ENCODE measurements at regions not wholly inside any gene's neighbourhood (a gene's known extent, or its start where the extent isn't known, plus 50 kb on each side); places are given as distances from the start of the nearest gene placed in this dataset.
A peak's percentile ranks its signal among the peaks of the same experiment; 100 is the strongest.

DNA sequence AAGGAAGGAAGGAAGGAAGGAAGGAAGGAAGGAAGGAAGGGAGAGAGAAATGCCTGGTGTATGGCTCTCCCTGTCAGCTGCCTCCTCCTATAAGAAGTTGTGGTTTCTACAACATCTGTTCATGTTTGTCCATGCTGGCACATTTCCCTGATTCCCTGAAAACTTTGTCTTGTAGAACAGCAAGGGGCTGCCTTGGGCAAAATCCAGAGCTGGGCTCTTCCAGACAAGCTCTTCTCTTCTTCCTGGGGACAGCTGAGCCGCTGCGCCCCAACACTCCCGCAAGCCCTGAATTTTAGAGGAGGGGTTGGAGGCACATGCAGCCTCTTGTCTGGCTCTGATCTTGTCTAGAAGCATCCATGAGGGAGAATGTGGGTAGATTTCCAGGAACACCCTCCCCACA lies 282.0 kb upstream of the ADARB2 start:
- DNase-seq (ENCODE audit: low spot score), result no peak

DNA sequence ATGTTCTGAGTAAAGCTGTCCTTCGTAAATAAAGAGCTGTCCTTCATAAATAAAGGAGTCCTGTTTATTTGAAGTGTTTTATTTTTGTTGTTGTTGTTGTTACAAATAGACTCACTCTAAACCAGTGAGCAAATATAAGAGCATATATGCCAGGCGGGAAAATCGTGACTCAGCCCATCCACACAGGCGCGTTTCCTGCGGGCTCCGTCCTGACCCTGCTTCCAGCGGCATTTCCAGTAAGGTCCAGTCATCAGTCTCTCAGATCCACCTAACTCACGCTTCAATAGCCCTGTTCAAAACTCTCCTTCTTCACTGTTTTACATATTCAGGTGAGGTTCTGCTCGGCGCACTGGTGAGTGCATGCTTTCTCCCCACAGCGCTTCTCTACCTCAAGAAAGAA lies 277.2 kb upstream of the ADARB2 start:
- no peak for DNase-seq (ENCODE audit: low spot score)

DNA sequence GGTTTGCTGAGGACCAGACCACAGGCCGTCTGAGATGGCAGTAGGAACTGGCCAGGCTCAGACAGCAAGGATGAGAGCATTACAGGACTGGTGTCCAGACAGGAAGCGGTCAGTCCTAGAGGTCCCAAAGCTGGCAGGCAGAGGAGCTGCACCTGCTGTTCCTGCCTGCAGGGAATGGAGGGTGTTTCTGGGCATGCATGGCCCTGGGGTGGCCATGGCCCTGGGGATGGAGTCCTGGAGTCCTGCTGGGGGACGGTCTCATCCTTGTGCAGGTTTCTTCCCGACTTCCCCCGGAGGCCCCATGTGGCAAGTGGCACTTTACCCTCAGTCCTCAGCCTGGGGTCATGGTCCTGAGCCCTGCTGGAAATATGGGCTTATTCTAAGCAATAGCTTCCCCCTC lies 274.9 kb upstream of the ADARB2 start:
- no peak for DNase-seq (ENCODE audit: low spot score)

DNA sequence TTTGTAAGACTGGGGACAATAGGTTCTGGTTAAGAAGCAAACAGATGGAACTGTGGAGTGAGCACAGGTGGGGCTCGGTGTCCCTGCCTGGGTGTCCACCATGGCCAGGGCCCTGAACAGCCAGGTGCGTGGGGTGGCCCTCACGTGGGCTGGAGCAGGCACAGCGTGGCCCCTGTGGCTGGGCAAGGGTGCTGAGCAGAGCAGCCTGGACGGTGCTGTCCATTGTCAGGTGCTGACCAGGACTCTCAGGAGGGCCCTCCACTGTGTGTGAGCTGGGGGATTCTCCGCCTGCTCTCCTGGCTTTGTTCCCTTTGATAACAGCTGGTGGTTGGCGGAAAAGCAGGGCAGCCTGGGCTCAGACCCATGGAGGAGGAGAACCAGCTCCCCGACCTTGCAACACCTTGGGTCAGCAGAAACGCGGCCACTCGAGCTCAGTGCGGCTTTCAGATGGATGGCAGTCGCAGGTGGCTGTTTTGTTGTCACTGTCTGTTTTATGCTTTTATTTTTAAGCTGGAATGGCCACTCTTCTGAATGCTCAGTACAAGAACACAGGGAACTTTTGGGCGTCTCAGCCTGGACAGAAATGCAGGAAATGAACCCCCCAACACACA lies 273.9 kb upstream of the ADARB2 start:
- DNase-seq (ENCODE audit: low spot score), result peak; percentile 2

DNA sequence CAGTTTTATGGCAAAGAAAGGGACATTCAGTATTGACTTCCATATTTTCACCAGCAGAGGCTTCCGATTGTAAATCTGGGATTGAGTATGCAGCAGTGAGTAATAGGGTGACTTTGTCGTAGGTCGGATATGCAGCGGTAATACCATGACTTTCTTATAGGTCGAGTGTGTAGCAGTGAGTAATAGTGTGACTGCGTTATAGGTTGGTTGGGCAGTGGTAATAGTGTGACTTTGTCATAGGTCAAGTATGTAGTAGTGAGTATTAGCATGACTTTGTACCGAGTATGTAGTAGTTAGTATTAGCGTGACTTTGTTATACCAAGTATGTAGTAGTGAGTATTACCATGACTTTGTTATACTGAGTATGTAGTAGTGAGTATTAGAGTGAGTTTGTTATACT lies 268.2 kb upstream of the ADARB2 start:
- no peak for DNase-seq (ENCODE audit: low spot score)

DNA sequence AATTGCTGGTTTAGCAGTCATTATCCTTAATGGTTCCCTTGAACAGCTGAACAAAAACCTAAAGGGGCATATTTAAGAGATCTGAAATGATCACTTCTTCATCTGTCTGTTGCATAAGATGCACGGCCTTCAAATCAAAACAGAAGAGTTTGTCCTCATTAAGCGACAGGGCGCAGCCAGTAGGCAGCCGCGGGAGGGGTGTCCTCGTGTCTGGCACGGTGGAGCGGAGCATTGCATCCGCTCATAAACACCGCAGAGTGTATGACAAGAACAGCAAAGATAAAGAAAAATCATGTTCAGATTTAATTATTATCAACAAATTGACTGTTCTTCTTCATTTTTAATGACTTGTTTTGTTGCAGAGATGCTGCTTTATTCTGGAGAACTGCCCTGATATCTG lies 255.6 kb upstream of the ADARB2 start:
- no peak for DNase-seq (ENCODE audit: low spot score)

DNA sequence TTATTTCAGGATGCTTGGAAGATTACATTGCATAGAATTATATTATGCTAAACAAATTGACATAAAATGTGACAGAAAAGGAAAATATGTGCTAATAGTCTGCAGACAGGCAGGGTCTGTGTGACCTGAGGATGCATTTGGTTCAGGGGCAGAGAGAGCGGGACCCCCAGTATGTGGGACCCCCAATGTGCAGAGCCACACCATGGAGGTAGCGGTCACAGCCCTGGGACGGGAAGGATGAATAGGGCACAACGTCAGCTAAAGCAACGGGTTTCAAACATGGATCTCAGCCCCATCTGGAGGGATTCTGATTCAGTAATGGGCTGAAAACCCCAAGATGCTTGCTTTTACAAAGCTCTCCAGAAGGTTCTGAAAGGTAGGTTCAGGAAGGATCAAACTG lies 251.8 kb upstream of the ADARB2 start:
- DNase-seq (ENCODE audit: low spot score), result no peak

DNA sequence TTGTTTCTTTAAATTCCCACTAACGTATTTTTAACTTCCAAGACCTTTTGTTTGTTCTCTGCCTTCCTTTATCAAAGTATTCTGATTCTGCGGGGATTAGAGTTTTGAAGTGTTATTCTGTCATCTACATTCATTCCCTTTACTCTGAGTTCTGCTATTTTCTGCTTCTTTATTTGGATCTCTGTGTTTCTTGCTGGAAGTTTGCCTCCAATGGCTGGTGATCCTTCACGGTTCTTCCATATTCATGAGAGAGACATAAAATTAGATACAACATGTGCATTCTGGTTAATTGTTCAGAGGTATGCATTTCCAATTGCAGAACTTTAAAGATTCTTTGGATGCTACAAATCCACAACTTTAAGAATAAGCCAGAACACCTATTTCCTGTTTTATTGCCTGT lies 244.7 kb upstream of the ADARB2 start:
- no peak for DNase-seq (ENCODE audit: low spot score)

DNA sequence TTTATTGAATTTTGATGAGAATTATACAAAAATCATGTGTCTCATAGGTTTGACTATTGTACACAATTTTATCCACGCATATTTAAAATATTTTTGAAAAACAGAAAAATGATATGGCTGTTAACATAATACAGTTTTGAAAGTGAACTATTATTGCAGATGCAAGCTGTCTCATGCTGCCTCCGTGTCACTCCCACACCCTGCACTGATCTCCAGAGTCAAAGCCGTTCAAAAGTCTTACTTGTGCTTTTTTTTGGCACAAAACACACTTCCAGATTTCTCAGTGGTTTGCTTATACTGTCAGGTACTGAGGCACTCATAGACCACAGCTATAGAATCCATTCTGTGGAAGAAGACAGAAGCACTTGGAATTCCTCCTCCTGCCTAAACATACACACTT lies 243.1 kb upstream of the ADARB2 start:
- DNase-seq (ENCODE audit: low spot score), result no peak

DNA sequence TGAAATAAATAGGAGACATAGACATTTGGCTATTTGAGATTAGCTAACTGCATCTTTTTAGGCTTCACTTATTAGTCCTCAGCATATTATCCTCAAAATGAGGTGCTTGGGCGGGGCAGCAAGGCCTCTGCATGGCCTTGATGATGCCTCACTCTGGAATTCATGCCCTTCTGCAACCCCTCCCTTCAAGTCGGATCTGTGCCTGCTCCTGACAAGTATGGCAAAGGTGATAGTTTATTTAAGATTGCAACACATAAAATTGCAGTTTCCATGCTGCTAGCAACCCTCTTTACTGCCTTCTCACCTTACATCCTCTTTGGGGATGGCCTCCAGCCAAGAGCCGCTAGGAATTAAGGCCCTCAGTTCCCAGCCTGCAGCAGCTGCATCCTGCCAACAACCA lies 241.3 kb upstream of the ADARB2 start:
- DNase-seq (ENCODE audit: low spot score), result no peak

DNA sequence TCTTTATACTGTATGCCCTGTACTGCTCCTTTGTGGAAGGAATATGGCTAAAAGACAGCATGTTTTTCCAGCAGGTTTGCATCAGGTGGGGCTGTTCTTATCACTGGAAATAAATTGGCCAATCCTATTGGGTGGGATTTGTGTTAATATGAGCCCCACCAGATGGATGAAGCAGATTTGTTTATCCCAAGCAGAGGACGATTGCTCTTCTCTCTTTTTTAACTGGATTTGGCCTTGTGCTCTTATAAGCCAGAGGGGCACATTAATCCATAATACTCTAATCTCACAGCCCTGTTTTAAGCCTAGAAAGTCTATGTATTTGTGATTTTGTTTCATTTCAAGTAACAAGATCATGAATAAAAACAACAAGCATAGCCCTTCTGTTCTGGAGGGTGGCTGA lies 240.1 kb upstream of the ADARB2 start:
- no peak for DNase-seq (ENCODE audit: low spot score)

DNA sequence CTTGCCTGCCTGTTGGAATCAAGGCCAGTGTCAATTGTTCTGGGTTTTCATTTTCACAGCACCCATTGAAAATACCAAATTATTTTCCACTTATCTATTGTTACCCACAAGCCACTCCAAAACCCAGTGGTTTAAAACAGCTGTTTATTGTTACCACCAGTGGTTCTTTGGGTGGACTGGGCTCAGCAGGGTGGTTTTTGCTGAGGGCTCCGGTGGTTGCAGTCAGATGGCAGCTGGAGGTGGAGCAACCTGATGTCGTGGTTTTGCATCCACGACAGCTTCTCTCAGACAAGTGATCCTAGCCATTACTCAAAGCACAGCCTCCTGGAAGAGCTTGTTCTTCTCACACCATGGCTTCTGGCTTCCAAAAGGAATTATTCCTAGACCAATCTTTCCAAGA lies 235.1 kb upstream of the ADARB2 start:
- no peak for DNase-seq (ENCODE audit: low spot score)

DNA sequence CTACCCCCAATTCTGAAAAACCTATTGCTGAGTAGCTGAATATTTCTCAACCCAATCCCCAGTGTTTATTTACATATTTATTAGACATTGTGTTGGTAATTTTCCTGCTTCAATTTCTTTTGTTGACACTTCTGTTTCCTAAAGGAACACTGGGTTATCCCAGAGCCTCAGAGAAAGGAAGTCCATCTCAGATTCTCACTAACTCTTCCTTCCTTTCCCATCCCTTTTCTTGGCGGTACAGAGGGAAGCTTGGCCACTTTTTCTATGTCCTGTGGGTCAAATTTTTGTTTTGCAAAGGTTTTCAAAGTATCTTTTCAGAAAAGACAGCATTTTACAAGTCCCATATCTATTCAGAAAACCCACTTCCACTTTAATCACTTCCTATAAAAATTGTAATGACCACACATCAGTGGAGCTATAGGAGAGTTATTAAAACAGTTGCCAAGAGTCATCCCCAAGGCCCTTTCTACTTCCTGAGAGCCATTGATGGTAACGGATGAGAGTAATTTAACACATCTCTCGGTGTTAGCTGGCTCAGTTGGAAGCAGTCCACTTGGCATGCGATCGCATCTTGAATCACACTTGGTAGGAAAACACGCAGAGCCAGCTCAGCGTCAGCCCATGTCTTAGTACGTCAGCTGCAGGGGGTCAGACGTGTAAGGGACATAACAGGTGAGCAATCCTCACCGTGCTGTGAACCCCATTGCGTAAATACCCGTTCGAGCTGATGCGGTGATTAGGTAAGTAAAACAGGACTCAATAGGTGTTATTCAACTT lies 231.1 kb upstream of the ADARB2 start:
- no peak for DNase-seq (ENCODE audit: low spot score)

DNA sequence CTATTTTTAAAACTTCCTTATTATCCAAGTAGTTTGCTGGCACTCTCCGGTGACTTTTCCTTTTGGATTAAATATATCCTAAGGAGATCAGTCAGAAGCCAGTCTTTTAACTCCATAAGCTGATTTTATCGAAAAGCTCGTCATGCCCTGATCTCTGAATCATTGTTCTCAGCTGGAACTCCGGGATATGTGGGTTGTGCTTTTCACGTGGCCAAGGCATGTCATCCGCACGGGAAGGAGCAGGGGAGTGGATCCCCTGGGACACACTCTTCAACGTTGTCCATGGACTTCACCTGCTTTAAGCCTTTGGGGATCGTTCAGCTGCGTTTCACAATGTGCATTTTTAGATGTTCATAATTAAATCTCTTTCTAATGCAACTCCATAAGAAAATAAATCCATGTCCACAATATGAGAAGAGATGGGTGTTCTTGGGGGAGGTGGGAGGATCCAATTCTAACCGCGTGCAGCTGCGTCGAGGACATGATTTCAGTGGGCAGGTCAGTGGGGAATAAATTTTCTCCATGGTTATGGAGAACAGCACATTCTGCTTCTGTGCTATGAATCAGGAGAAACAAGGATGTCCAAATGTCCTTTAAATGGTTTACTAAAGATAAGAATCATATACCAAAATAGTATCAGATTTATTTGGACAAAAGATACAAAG lies 229.5 kb upstream of the ADARB2 start:
- no peak for DNase-seq (ENCODE audit: low spot score)

DNA sequence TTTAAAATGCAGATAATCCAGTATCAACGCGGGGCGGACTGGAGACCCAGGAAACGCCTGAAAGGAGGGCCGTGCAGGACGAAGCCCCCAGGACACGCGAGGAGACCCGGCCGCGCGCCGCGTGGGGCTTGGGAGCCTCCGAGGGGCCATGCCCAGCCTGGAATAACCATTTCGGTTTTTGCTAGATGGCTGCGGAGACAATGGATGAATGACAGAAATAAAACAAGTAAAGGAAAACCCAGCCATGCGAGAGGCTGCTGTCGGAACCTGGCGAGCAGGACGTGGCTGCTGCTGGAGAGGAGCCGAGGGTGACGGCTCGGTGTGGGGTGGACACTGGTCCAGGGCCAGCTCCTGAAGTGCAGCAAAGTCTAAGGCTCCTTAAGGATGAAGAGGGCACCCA lies 227.2 kb upstream of the ADARB2 start:
- no peak for DNase-seq (ENCODE audit: low spot score)

DNA sequence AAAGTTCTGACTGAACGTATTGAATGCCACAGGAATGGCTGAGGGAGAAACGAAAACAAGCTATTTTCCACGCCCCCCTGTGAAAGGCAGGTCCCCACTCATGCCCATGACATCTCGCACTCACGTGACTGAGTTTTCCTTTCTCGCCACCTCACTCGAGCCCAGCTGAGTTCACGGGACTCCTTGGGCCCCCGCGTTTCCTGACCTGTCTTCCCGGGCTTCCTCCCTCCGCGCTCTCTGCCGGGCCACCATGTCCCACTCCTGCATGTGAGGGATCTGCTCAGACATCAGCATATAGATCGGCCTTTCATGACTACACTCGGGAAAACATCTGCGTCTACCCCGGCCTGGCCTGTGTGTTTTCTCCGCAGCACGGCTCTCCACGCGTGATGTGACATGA lies 226.0 kb upstream of the ADARB2 start:
- no peak for DNase-seq (ENCODE audit: low spot score)

DNA sequence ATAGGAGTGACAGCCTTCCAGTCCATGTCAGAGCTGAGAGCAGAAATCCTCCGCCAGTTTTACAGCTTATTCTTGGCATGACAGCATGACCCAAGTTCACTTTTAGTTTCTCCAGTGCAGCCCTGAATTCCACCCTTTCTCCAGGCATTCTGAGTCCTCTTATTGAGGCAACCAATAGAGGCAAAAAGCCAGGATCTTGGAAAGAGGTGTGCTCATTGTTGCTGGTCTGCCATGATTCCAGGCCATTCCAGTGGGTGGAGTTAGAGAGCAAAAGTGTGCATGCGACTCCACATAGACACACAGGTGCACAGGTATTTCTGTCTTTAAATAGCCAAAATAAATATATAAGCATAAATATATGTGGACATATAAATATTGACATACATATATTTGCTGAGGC lies 224.7 kb upstream of the ADARB2 start:
- DNase-seq (ENCODE audit: low spot score), result no peak

DNA sequence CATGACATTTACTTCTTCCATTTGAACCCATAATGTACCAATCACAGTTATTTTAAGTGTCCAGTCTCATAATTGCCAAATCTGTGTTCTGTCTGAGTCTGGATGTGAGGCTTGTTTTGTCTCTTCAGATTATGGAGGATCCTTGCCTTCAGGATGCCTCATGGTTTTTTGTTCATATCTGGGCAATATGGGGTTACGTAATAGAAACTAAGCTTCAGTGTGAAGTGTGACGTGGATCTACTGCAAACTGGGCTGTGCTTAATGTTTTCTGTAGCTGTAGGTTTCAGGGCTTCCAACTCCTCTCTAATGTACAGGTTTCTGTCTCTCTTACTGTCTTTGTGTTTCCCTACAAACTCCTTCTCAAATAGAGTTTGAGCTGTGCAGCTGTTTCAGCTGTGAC lies 223.7 kb upstream of the ADARB2 start:
- no peak for DNase-seq (ENCODE audit: low spot score)

DNA sequence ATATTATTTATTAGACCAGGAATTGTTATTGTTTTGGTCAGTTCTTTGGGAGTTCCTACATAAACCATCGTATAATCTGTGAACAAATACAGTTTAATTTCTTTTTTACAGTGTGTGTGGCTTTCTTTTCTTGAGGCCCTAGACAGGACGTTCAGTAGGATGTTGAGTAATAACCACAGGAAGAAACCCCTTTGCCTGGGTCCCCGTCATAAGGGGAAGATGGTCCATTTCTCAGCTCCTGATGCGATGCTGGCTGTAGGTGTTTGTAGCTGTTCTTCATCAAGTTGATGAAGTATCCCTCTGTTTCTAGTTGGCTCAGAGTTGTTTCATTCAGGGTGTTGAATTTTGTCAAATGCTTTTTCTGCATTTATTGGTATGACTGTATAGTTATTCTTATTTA lies 219.7 kb upstream of the ADARB2 start:
- DNase-seq (ENCODE audit: low spot score), result no peak

DNA sequence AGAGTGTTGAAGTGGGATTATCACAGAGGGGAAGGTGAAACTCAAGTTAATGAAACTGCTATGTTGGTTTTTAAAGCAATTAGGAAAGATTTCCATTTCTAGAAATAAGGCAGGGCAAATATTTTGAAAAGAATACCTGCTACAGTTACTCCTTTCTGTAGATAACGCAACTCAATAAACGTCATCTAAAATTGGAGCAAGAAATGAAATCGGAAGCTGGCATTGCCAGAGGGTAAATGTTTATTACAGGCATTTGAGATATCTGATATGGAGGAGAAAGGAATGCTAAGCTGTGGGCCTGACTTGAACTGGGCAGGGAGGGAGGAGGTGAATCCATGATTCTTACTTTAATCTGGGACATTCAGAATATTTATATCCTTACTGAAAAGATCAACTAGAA lies 217.0 kb upstream of the ADARB2 start:
- DNase-seq (ENCODE audit: low spot score), result no peak

DNA sequence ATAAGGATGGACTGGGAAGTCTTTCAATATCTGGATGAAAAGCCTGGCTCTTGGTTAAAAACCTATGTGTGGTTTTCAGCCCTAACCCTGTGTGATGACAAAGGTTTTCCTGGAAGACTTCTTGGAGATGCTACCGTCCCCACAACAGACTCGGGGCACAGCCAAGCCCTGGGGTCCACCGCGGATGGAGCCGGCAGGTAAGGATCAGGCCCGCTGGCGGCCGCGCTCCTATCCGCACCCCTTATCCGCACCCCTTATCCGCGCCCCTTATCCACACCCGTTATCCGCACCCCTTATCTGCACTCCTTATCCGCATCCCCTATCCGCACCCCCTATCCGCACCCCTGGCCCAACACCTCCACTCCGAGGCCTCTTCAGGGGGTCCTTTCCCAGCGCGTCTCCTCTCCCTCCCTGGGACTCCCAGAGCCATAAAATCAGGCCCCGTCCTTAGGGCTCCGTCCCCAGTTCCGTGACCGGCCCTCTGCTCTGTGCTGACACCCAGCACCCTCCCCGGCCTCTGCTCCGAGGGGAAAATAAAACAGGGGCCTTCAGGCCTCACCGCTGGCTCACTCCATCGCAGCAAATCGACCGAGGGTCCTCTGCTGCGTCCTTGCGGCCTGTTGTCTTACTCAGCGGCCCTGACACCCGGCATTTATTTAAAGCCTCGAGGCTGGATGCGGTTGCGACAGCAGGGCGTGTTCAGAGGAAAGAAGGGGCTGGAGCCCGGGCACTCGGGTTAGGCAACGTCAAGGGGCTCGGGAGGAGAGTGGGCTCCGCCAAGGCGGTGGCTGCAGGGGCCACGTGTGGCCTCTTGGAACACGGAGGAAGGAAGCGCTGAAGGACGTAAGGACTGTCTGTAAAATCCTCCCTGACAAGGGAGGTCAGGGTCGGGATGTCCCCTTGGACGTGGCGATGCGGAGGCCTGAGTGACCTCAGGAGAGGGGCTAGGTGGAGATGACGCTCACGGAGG lies 215.1 kb upstream of the ADARB2 start:
- DNase-seq (ENCODE audit: low spot score), result no peak

DNA sequence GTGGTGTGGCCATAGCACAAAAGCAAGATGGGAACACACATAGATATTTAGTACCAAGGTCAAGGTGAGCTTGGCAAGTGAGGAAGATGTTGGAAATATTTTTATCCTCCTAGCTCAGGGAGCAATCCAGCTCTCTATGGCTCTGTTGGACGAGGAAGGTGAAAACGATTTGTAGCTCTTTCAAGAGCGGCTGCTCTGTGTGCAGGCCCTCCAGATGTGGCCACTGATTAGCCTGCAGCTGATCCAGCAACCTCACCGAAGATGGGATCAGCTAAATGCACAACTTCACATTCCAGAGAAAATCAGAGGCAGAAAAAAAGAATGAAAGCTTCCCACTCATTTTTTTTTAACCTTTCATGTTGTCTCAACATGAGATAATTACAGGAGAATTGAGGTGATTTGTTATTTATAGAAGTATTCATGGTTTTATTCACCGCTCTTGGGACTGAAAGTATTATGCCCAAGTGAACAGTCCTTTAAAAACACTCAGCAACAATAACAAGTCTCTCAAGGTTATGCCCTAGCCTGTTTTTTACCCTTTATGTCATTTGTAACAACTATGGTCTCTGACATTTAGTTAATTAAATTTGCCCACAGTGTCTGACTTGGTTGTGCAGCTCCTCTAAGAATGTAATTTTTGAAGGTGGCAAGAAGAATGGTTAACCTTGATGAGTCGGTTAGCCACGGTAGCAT lies 213.6 kb upstream of the ADARB2 start:
- DNase-seq (ENCODE audit: low spot score), result no peak
